Stimulated activated CD8-positive, alpha-beta memory T cell treated with anti-CD3 and anti-CD28 coated beads, Interleukin-12 subunit alpha, Interleukin-12 subunit beta, amount 100 ng/mL, for 1 hour (primary cell): ENCODE measurements at regions not wholly inside any gene's neighbourhood (a gene's known extent, or its start where the extent isn't known, plus 50 kb on each side); places are given as distances from the start of the nearest gene placed in this dataset.
"Not testable (repeated sequence)": the region's sequence is repeated elsewhere in the genome, so short reads cannot be mapped to it uniquely, and the experiment has no call there.

ENCODE experiments used
- DNase-seq: peaks from one replicate; pipeline ENCODE4 v3.0.0-alpha.2; 2020; ENCODE audit warnings: low read depth

GRCh38 chr5:87784879-87785495 is 372.3 kb upstream of the CCNH start:
- no peak for DNase-seq

- DNase-seq, result no peak
These were observed 371.6 kb upstream of the CCNH start for GRCh38 chr5:87784311-87784710.

DNA sequence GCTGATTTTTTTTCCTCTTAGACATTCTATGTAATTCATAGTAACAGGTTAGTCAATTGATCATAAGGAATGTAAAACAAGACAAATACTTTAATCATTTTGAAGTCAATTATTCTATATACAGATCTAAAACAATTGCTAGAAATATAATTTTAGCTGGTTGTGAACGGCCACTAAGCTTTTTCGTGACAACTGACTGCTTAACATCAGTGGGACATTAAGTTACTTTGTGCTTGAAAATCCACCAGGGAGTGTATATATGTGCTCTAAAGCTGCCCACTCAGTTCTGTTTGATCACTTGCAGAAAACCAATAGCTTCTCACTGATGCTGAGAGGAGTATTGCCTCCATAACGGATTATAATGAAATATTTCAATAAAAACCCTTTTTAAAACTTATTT is 370.2 kb upstream of the CCNH start:
- DNase-seq, result no peak

GRCh38 chr5:87781976-87782375 is 369.2 kb upstream of the CCNH start:
- no peak for DNase-seq

DNA sequence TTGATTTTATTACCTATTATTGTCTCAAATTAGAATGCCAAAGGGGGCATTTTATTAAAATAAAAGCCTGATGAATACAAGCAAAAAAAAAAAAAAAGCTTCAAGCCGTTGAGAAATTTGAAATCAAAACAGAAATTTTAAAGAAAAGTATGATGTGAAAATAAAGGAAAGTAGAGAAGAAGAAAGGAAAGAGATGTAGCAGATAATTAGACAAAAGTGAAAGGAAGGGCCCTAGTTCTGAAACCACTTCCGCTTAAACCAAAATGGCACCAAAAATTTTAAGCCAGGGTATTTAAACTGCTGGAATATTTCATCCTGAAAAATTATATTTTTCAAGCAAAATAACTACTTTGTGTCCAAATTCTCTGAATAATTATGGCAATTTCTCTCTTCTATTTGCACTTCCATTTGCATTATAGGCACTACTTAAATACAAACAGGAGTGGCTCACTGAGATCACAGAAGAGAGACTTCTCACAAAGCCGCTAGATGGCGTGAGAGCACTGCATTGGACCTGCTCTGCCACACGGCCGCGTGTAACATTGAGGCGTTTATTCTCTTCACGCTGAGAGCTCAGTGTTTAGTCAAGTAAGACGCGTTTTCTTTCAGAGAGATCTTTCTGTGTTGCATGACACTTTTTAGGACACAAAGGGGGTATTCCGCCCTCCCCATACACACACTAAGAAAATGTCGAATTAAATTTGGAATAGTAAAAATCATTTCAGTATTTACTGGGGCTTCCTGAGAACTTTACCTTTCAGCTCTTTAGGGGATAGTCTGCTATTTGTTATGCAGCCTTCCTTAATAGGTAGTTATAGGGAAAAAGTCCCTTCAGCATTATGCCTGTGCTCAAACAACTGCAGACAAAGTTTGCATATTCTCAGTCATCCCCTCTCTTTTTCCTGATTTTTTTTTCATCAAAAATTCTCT is 368.4 kb upstream of the CCNH start:
- peak; percentile 73 for DNase-seq

GRCh38 chr5:87778876-87779275 is 366.1 kb upstream of the CCNH start:
- DNase-seq, result no peak

DNA sequence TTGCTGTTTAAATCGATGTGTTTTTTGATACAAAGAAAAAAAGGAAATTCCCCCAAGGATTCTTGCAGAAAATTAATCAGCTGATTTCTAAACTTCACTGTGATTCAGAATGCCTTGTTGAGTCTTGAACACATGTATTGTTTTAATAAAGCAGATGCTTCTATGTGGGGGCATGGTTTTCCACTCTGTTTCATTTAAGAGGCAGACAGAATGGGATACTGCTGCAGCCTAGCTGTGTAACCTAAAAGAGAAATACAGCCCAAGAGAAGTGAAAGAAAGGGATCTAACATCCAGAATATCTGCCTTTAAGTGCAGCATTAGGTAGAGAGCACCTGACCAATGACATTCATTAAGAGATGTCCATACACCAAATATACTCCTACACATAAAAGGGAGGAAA is 365.1 kb upstream of the CCNH start:
- DNase-seq, result no peak

DNA sequence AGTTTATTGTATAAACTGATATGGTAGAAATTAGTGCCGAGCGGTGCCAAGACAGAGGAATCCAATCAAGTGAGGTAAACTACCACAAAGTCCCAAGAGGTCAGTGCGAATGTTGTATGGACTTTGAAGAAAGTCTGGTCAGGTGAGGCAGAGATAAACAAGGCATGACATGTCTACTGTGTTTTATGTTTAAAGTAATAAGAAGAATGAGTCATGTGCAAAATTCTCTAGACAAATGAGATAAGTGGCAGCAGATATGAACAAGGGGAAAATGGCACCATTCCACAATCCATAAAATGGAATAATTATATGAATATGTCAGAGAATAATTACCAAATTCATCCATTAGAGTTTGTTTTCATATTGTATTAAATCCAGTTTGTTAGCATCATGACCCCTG is 364.1 kb upstream of the CCNH start:
- no peak for DNase-seq

DNA sequence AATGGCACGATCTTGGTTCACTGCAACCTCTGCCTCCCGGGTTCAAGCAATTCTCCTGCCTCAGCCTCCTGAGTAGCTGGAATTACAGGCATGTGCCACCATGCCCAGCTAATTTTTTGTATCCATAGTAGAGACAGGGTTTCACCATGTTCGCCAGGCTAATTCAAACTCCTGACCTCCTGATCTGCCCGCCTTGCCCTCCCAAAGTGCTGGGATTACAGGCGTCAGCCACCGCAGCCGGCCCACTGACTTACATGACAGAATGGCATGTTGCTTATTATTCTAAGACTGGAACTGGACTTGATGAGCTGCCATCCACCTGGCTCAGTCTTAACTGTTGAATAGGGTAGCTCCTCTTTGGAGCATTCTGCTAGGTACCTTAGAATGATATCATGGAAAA is 363.6 kb upstream of the CCNH start:
- not testable (repeated sequence) for DNase-seq

DNA sequence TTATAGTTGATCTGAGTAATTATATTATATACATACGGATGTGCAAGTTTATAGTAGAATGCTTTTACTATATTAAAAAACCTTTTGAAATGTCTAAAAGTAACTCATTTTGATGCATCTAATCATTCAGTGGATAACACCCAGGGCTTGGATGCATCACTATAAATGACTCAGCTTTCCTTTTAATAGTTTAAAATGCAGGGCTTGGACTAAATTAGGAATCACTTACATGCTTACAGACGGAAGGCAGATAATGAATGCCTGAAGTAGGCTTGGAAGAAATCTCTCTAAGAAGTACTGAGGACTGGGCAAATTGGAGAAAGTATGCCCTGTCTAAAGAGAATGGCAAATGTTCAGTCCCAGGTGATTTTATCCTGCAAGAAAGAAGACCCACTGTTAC is 362.5 kb upstream of the CCNH start:
- DNase-seq, result no peak

DNA sequence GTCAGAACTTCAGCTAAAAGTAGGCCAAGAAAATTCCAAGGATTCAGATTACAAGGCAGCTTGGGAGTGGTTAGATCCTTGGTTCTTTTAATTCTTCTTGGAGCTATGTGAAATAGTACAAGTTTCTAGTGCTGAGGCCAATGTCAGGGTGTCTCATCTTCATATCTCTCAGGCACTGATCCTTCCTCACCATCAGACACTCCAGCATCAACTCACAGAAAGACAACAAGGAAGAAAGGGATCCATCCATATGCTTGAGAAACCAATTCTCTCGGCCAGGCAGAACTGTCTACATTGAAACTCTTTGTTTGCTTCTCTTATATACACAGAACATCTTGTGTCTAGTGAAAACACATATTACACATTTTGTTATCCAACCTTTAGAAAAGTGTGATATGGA is 362.1 kb upstream of the CCNH start:
- DNase-seq, result no peak

GRCh38 chr5:87770601-87771121 is 357.9 kb upstream of the CCNH start:
- DNase-seq, result no peak

DNA sequence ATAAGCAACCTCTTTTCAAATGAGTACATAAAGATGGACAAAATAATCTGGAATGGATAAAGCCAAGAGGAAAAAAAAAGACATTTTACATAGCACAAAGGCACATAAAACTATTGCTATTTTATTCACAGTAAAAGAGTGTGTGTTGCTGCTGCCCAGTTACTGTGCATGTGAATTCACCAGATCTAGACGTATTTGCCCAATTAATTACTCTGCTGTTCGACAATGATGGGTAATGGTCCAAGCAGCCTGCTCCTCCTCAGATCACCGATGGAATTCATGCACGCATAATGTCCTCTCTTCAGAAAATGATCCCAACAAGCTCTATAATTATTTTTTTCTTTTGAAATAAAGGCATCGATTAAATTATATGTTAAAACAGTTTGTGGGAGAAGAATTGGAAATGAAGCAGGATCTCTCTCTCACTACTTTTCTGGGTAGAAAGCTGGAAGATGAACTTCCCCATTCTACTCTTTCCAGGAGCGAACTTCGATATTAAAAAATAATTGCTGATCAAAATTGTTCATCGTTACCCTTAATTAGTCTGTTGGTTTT is 357.4 kb upstream of the CCNH start:
- DNase-seq, result no peak

- no peak for DNase-seq
These were observed 356.4 kb upstream of the CCNH start for GRCh38 chr5:87769157-87769556.

- no peak for DNase-seq
These were observed 355.5 kb upstream of the CCNH start for GRCh38 chr5:87768190-87768589.

DNA sequence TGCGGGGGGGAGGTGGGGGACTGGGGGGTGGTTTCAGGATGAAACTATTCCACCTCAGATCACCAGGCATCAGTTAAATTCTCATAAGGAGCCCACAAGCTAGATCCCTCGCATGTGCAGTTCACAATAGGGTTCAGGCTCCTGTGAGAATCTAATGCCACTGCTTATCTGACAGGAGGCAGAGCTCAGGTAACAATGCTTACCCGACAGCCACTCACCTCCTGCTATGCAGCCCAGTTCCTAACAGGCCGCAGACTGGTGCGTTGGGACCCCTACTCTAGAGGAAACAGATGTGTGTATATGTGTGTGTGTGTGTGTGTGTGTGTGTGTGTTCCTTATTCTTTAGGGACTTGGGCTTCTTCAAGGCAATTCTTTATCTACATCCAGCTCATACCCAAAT is 352.3 kb upstream of the CCNH start:
- DNase-seq, result no peak

DNA sequence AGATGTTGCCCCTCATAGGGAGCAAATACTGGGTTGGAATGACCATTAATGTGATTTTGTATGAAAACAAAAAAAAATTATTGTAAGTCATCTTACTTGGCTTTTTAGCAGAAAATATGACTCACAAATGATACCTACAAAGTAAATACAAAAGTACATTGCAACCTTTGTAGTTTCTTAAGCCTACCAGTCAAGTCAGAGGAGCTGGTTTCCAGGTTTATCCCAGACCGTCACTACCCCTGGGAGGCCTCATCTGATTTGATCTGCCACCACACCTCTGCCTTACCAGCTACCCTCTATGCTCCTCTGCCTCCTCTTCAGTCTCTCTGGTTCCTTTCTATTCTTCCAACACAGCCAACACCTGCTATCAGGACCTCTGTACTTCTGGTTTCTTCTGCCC is 349.9 kb upstream of the CCNH start:
- DNase-seq, result no peak

DNA sequence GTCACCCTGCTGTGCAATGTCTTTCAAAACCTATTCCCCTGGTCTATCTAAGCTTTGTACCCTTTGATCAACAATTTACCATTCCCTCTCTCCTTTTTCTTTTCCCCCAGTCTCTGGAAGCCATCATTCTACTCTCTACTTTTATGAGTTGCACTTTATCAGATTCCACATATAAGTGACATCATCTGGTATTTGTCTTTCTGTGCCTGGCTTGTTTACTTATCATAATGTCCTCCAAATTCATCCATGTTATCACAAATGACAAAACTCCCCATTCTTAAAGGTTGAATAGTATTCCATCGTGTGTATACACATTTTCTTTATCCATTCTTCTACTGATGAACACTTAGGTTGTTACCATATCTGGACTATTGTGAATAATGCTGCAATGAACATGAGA is 344.2 kb upstream of the CCNH start:
- DNase-seq, result no peak

DNA sequence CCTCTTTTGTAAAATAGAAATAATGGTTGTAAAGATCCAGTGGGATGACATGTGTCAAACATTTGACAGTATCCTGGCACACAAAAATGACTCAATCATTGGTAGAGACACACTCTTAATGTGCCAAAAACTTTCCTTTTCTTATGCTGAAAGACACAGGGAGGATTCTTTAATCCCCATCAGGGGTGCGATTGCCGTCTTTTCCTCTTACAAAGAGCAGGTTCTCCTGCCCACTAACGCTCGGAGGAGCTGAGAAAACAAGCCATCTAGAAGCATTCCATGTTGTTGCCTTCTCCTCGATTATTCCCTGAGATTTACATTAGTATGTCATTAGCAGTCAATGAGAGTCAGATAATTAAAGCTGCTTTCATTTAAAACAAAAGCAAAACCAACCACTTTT is 342.6 kb upstream of the CCNH start:
- no peak for DNase-seq

GRCh38 chr5:87754009-87754757 is 341.5 kb upstream of the CCNH start:
- no peak for DNase-seq

GRCh38 chr5:87752362-87752761 is 339.6 kb upstream of the CCNH start:
- DNase-seq, result no peak

- no peak for DNase-seq
These were observed 339.1 kb upstream of the CCNH start for GRCh38 chr5:87751824-87752223.
